GM10266 (cell line): ENCODE measurements at regions not wholly inside any gene's neighbourhood (a gene's known extent, or its start where the extent isn't known, plus 50 kb on each side); places are given as distances from the start of the nearest gene placed in this dataset.

ENCODE experiments used
- DNase-seq: peaks from one replicate; pipeline ENCODE4 v3.0.0; 2012; ENCODE audit errors: extremely low spot score
- TF ChIP-seq, protein P1 (sequence below): IDR thresholded peaks from 2 replicates; pipeline ENCODE4 v1.5.1; 2012; ENCODE audit warnings: mild to moderate bottlenecking, low read depth; ENCODE audit not compliant: control insufficient read depth, insufficient read depth; ENCODE audit errors: missing control alignments

DNA sequence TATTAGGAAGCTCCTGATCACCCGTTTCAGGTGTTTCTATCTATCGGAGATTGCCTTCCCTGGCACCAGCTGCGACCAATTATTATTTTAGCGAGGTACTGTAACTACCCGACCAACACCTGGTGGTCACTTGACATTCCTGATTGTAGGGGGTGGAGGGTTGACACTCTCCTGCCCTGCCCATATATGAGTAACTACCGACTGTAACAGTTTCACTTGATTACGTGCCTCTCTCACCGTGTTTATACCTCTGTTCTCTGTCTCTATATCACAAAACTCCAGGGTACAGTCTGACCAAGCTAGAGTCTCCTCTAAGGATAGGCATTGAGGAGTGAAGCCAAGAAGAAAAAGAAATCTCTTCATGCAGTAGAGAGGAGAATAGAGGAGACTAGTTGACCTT is 268.0 kb upstream of the LRATD1 start:
- no peak for DNase-seq

DNA sequence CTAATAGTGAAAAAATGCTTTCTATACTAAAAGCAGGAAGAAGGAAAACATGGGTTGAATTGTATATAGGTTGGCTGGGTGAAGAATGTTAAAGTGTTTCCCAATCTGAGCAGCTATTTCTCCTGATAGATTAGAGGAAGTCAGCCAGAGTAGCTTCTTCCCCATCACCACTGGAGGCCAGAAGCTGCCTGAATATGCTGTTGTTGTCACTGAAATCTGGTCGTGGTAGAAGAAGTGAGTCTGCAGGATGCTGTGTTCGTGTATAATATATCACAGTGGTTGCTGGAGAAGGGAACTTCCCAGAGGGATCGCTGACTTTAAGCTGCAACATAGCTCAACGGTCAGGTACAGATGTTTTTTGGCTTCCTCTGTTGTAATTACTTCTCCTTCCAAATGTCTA is 247.5 kb upstream of the LRATD1 start:
- DNase-seq, result no peak
- TF ChIP-seq, protein P1, sequence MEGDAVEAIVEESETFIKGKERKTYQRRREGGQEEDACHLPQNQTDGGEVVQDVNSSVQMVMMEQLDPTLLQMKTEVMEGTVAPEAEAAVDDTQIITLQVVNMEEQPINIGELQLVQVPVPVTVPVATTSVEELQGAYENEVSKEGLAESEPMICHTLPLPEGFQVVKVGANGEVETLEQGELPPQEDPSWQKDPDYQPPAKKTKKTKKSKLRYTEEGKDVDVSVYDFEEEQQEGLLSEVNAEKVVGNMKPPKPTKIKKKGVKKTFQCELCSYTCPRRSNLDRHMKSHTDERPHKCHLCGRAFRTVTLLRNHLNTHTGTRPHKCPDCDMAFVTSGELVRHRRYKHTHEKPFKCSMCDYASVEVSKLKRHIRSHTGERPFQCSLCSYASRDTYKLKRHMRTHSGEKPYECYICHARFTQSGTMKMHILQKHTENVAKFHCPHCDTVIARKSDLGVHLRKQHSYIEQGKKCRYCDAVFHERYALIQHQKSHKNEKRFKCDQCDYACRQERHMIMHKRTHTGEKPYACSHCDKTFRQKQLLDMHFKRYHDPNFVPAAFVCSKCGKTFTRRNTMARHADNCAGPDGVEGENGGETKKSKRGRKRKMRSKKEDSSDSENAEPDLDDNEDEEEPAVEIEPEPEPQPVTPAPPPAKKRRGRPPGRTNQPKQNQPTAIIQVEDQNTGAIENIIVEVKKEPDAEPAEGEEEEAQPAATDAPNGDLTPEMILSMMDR, result no peak

More for the DNA sequence above, 268.0 kb upstream of the LRATD1 start:
- TF ChIP-seq, protein P1, result no peak

DNA sequence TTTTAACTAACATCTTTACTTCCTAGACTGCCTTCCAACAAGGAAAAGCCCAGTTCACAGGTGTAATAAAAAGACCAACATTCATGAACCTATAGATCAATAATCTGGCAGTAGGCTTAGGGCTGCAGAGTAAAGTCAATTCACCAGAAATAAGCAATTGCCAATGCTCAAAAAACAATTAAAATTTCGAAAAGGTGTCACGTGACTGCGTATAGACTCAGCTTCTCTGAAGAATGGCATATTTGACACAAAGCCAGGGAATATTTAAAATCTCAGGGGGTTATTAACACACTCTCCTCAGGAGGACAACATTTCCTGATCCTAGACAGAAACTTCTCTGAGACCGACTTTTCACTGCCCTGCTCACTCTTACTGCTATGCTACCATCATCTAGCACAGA is 245.2 kb upstream of the LRATD1 start:
- TF ChIP-seq, protein P1, result no peak
- no peak for DNase-seq

DNA sequence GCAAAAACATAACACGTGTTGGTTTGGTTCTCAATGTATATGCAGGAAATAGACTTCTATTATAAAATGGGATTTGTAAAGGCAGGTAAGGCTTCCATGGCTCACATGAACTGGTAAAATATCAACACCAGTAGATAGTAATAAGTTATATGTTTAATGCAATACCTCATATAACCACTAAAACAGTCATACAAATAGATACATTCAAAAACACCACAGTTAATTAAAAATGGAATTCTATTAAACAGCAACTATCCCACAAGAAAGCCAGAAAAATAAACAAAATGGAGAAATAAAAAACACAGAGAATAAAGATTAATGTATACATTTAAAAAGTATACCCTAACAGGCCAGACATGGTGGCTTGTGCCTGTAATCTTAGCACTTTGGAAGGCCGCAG is 243.8 kb upstream of the LRATD1 start:
- TF ChIP-seq, protein P1, result no peak
- DNase-seq, result no peak

DNA sequence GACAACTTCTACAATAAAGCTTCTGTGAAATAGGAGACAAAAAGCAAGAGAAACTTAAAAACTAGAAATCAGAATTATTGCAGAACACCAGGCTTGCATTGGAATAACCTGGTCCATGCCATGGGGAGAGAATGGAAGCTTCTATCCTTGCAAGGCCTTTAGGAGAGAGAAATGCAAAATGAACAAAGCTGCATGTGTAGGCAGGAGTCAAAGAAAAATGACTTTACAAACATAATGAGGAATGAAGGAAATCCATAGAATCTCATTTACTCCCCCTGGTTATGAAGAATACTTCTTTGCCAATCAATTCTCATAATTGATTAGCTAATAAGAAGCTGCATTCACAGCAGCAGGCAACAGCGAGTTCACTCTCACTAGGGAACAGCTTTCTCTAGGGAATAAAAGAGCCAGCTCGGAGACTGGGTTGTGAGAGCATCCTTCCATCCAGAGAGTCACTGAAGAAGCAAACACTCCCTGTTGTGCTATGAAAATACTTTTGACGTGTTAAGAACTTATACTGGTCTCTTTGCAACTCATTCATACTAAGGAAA is 235.9 kb upstream of the LRATD1 start:
- TF ChIP-seq, protein P1, result no peak
- no peak for DNase-seq

DNA sequence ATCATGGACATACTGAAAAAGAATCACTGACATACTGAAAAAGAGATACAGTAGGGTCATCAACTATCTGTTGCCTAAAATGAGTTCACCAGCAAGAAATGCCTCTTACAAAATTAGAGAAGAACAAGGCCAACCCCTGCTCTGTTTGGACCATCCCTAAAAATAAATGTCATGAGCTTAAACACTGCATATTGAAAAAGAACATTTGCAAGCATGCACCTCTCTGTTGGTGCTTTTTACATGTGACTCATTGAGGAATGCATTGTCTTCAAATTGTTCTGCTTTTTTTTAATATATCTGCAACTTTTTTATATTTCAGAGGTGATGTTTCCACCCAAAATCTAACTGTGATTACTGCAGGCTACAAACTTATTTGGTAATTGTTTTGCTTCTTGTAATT is 233.9 kb upstream of the LRATD1 start:
- DNase-seq, result no peak
- TF ChIP-seq, protein P1, result no peak

DNA sequence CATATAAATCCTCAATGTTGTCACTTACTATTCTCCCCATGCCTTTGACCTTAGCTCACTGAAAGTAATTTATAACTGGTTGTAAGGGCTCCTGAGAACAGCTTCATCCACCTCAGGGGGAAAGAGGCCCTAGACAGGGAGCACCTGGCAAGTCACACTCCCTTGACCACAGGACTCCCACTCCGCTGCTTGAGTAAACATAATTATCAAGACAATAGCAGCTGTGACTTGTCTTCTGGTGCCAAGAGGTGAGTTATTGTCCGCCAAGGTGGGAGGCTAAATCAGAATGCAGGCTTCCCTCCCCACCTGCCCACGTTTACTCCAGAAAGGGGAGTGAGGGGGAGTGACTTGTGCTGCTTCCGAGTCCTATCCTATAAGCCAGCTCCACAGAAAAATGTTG is 230.6 kb upstream of the LRATD1 start:
- DNase-seq, result no peak
- TF ChIP-seq, protein P1, result no peak
